ENCODE measurements at regions not wholly inside any gene's neighbourhood (a gene's known extent, or its start where the extent isn't known, plus 50 kb on each side); places are given as distances from the start of the nearest gene placed in this dataset.

GRCh38 chr20:50434321-50434652 is 75.9 kb upstream of the PTPN1 start:
- no peaks in the 10 kb centered on the region for H3K9me3 Mint-ChIP-seq
- TF ChIP-seq CTCF (IDR thresholded peaks at IDR 0.05), result no peak
- no peak overlapping the region for H3K27ac Mint-ChIP-seq
- no peaks in the 10 kb centered on the region for H3K27me3 Mint-ChIP-seq
- POLR2A ChIA-PET, result interaction anchor here (0.9 kb wide), 1 partner anchor 244 kb away, joined by 3 read pairs; the partner anchor contains the start of gene CEBPB
- intact Hi-C loops (cut with micrococcal nuclease), result no loop called here
- no peaks in the 10 kb centered on the region for H3K4me1 Mint-ChIP-seq (ENCODE audit: low read depth)
- DNase-seq (no peak), ATAC-seq (no peak)
- H3K36me3 Mint-ChIP-seq (ENCODE audit: low read depth), result no peaks in the 10 kb centered on the region
- CTCF ChIA-PET, result interaction anchor here (1.0 kb wide), 1 partner anchor 64 kb away, joined by 3 read pairs; no protein-coding TSS in a partner anchor
- H3K4me3 Mint-ChIP-seq, result no peak overlapping the region

GRCh38 chr20:50434653-50435396 is 75.4 kb upstream of the PTPN1 start:
- CTCF ChIA-PET, result interaction anchor here (1.0 kb wide), 1 partner anchor 63 kb away, joined by 3 read pairs; no protein-coding TSS in a partner anchor
- no peaks in the 10 kb centered on the region for H3K36me3 Mint-ChIP-seq (ENCODE audit: low read depth)
- H3K27ac Mint-ChIP-seq, result no peak overlapping the region
- no peaks in the 10 kb centered on the region for H3K4me1 Mint-ChIP-seq (ENCODE audit: low read depth)
- no peak for ATAC-seq
- no peak for TF ChIP-seq CTCF (IDR thresholded peaks at IDR 0.05)
- no peak for DNase-seq
- H3K4me3 Mint-ChIP-seq, result no peak overlapping the region
- H3K27me3 Mint-ChIP-seq, result no peaks in the 10 kb centered on the region
- POLR2A ChIA-PET, result interaction anchor here (0.9 to 1.1 kb wide), 2 partner anchors 12 to 244 kb away, joined by 3 read pairs; partner anchors contain the start of gene CEBPB
- intact Hi-C loops (cut with micrococcal nuclease), result no loop called here
- no peaks in the 10 kb centered on the region for H3K9me3 Mint-ChIP-seq

- ChIA-PET POLR2A (interaction anchor here (1.1 kb wide), 1 partner anchor 12 kb away, joined by 3 read pairs; no protein-coding TSS in a partner anchor), CTCF (interaction anchor here (1.0 kb wide), 1 partner anchor 62 kb away, joined by 3 read pairs; no protein-coding TSS in a partner anchor)
- H3K36me3 Mint-ChIP-seq (ENCODE audit: low read depth), result no peaks in the 10 kb centered on the region
- H3K27me3 Mint-ChIP-seq, result no peaks in the 10 kb centered on the region
- no peak for ATAC-seq
- H3K27ac Mint-ChIP-seq, result no peak overlapping the region
- no peak for DNase-seq
- no peaks in the 10 kb centered on the region for H3K9me3 Mint-ChIP-seq
- no peak for TF ChIP-seq CTCF (IDR thresholded peaks at IDR 0.05)
- peaks cover 2% of the 10 kb centered on the region for H3K4me1 Mint-ChIP-seq (ENCODE audit: low read depth)
- intact Hi-C loops (cut with micrococcal nuclease), result no loop called here
- no peak overlapping the region for H3K4me3 Mint-ChIP-seq
Measured at GRCh38 chr20:50435397-50436051, 74.7 kb upstream of the PTPN1 start.

GRCh38 chr20:50436052-50436656 is 74.0 kb upstream of the PTPN1 start:
- DNase-seq (no peak), ATAC-seq (no peak)
- H3K36me3 Mint-ChIP-seq (ENCODE audit: low read depth), result no peaks in the 10 kb centered on the region
- intact Hi-C loops (cut with micrococcal nuclease), result no loop called here
- H3K9me3 Mint-ChIP-seq, result no peaks in the 10 kb centered on the region
- TF ChIP-seq CTCF (IDR thresholded peaks at IDR 0.05), result no peak
- H3K27me3 Mint-ChIP-seq, result no peaks in the 10 kb centered on the region
- no peak overlapping the region for H3K27ac Mint-ChIP-seq
- POLR2A ChIA-PET, result interaction anchor here (1.1 kb wide), 1 partner anchor 13 kb away, joined by 3 read pairs; no protein-coding TSS in a partner anchor
- H3K4me3 Mint-ChIP-seq, result no peak overlapping the region
- peaks cover 9% of the 10 kb centered on the region for H3K4me1 Mint-ChIP-seq (ENCODE audit: low read depth)
- CTCF ChIA-PET, result no interaction called here

- H3K27me3 Mint-ChIP-seq, result no peaks in the 10 kb centered on the region
- no peak for DNase-seq
- no peak for ATAC-seq
- no peaks in the 10 kb centered on the region for H3K36me3 Mint-ChIP-seq (ENCODE audit: low read depth)
- no peak overlapping the region for H3K27ac Mint-ChIP-seq
- POLR2A ChIA-PET, result no interaction called here
- intact Hi-C loops (cut with micrococcal nuclease), result no loop called here
- H3K4me1 Mint-ChIP-seq (ENCODE audit: low read depth), result peaks cover 14% of the 10 kb centered on the region
- CTCF ChIA-PET, result no interaction called here
- no peaks in the 10 kb centered on the region for H3K9me3 Mint-ChIP-seq
- no peak for TF ChIP-seq CTCF (IDR thresholded peaks at IDR 0.05)
- H3K4me3 Mint-ChIP-seq, result no peak overlapping the region
Measured at GRCh38 chr20:50436696-50437095, 73.5 kb upstream of the PTPN1 start.
